GM18867 (cell line): ENCODE measurements at regions not wholly inside any gene's neighbourhood (a gene's known extent, or its start where the extent isn't known, plus 50 kb on each side); places are given as distances from the start of the nearest gene placed in this dataset.

Source experiments
- ATAC-seq: cut with Tn5 transposase; IDR thresholded peaks from one replicate; pipeline ENCODE4 v1.9.1; 2021; ENCODE audit warnings: mild to moderate bottlenecking, moderate library complexity; ENCODE audit not compliant: unreplicated experiment

DNA sequence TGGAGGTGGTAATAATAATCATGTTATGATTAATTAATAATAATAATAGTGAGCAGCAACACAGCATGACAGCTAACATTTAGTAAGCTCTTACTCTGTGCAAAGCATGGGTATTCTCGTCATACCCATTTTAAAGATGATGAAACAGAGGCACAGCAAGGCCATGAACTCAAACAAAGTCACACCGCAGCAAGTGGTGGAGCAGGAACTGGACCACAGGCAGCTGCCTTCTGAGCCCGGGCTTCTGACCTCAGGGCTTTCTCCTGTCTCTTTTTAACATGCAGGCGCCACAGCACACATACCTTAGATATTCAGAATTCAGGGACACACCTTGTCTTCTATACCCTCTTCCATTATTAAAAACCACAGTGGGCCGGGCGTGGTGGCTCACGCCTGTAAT is 50.7 kb upstream of the SPATA12 start:
- ATAC-seq = no peak

DNA sequence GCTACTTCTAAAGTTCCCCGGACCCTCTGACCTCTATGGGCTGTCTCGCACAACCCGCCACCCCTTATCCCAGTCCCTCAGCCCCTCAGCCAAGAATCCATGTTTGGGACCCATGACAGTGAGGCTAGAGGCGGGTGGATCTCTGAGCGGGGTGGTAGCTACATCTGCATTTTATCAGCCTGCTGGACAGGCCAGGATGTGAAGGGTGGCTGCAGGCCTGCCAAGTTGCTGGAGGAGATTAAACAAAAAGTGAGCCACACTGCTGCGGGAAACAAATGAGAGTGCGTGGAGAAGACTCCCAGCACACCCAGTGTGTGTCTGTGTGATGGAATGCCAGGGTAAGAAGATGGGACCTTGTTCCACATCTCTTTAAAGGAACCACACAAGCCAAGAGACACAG is 51.1 kb upstream of the SPATA12 start:
- no peak for ATAC-seq

DNA sequence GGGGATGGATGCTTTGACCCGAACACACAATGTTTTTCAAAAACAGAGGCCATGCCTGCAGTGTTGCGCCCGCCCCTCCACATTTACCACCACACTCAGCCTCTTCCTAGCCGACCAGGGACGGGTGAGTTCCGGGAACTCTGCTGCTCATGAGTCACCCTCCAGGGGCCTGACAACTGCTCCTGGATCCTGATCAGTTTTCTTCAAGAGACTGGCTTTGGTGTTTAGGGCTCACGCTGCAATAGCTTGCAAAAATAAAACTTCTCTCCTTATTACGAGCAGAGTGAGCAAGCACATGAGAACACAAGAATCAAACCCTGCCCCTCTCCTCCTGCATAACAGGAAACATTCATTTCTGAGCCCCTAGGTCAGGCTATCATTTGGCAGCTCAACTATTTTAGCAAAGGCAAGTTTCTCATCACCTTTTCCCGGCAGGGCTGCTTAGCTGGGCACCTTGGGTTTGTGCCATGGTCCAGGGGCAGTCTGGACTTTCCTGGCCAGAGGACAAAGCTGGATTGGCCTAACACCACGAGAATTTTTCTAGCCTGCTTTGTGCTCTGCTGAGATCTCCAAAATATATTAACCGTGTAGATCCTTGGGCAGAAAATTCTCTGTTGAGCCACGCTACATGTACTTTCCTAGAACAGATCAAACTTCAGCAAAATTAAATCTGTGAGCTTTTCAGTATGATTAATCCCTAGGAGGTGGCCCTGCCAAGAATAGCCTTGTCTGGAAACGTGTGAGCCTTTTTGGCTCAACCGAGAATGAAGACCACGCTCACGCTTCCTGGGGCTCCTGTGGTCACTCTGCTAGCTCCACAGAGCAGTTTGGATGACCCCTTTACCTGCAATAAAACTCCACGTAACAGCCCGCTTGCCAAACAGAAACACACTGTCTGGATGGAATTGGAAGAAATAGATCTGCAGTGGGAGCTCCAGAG is 52.7 kb upstream of the SPATA12 start:
- no peak for ATAC-seq

DNA sequence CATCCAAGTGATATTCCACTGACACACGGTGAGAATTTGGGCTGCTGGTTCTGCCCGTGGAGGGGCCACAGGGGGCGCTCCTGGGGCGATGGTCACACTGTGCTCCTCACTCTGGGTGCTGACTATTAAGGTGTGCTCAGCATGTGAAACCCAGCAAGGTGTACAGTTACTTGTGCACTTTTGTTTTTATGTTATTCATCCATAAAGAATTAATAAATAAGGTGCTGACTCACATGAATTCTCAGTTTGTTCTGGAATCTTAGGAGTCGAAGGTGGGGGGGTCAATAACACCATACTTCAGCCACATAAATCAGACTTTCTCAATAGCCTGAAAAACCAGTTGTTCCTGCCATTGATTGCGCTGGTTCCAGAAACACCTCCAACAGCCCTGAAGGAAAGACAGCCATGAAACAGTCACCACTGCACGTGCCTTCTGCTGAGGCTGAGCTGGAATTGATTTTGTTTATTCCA is 53.5 kb upstream of the SPATA12 start:
- ATAC-seq = no peak

DNA sequence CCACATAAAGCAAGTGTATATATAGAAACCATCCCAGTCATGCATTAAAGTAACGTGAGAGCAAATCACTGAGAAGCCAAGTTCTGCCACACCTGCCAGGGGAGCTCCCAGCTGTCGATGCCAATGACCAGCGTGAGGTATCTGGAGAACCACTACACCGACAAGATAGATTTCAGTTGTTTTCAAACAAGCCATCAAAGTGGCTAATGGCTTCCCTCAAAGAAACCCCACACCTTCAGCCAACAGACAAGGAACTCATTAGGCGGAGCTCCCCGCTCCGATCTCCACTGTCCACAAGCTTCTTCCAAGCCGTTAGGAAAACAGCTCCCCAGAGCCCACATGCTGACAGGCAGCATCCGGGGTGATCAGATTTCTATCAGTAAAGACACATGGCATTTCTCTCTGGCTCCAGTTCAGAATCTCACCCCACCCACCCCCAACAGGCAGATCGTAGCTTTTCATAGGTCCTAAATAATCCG is 54.2 kb upstream of the SPATA12 start:
- no peak for ATAC-seq

DNA sequence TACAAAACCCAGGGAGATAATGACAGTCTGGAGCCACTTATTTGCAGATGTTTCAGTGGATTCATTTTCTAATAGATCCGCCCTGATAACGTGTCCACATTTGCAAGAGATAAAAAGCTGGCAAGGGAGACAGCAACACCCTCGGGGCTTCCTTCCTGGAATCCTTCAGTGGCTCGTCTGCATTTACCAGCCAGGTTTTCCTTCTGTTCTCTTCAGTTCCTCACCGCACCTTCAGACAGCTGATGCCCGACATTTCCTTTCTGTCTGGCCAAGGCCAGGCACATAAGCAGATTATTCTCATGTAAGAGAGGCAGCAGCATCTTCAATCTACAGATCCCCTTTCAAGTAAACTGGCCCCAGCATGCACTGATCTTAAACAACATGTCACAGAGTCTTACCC is 56.2 kb upstream of the SPATA12 start:
- ATAC-seq = no peak

DNA sequence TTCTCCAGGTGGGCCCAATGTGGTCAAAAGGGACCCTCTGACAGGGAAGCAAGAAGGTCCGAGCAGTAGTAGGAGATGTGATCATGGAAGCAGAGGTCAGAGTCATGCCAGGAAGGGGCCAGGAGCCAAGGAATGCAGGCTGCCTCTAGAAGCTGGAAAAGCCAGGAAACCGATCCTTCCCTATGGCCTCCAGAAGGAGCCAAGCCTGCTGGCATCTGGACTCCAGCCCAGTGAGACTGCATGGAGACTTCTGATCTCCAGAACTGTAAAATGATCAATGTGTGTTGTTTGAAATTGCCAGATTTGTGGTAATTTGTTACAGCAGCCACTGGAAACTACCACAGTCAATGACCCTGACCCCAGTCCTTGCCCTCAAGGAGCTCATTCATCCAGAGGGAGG is 56.8 kb upstream of the SPATA12 start:
- ATAC-seq = no peak

DNA sequence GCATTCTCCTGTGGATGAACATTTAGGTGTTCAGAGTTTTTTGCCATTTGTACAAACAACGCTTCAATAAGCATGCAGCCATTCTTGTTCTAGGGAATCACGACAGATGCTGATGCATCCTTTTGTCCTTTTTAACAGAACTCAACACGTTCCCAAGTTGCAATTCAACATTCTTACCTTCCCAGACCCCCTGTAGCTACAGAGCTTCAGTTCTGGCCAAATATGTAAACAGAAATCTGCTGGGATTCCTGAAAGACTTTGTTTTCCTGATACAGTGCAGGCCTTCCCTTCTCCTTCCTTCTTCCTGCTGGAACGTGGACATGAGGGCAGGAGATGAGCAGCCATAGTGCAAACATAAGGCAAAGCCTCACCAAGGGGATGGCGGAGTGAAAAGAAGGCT is 59.1 kb upstream of the SPATA12 start:
- no peak for ATAC-seq

DNA sequence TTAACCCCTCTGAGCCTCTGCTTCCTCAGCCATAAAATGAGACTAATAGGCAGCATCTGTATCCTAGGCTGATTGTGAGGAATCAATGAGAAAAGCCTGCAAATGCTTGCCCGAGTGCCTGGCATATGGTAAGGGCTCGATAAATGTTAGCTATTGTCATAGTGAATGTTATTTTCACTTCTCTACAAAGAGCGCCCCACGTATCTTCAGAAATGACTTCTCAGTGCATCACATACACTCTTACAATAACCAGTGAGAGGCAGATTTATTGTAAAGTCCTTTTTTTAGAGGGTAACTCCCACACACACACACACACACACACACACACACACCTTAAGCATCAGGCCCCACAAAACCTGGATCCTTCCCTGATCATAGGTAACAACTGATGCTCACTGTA is 60.5 kb upstream of the SPATA12 start:
- ATAC-seq = no peak

DNA sequence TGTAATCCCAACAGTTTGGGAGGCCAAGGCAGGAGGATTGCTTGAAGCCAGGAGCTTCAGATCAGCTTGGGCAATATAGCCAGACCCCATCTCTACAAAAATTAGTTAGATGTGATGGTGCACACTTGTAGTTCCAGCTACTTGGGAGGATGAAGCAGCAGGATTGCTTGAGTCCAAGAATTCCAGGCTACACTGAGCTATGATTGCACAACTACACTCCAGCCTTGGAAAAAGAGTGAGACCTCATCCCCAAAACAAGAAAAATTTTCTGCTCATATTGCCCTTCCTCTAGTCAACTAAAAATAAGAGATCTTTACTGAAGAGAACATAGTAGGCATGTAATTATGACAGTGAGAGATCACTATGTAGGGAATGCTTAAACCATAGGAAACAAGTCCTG is 60.9 kb upstream of the SPATA12 start:
- no peak for ATAC-seq

DNA sequence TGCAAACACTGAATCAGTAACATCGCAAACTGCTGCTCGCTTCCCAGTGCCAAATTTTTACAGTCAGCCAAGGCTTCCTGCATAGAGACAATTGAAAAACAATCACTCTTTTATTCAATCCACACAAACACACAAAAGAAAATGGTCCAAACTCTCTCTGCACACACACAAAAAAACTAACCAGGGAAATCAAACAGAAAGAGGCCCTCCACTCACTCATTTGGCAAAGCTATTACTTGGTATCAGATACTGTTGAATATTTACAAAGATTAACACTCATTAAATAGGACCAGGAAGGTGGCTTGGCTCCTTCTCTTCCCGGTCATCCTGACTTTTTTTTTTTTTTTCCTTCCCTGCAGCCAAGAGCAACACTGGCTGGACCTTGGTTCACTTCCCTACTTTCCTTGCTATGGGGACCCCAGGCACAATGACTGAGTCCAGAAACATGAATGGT is 62.4 kb upstream of the SPATA12 start:
- ATAC-seq = no peak

DNA sequence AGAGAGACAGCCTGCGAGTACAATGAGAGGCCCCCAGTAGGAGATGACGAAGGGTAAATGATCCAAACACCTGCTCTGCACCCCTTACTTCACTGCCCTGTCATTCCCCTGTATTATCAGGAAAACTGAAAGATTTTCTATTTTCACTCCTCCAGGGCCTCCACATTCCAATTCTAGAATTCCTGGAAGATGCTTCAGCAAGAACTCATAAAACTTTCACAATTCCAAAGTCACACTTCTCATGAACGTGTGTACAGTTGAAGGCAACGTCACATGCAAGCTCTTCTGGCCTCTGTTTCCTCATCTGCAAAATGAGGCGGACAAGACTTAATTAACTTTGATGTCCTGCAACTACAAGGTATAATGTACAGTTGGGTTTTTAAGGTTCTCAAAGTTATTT is 62.8 kb upstream of the SPATA12 start:
- ATAC-seq = no peak

DNA sequence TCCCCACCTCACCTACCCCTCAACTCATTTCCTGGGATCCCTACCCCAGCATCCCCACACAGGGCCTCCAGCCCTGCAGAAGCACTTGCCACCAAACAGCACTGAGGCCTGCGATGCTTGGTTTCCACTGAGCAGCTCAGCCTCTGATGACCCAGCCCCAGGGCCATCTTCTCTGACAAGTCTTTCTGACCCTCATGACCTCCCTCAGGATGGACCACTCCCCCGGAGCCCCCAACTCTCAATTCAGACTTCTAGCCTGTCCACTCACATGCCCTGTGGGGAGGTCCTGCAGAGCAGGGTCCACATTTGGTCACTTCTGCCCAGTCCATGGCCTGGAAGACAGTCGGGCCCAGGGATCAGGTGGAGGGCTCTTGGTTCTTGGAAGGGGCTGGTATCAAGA is 63.4 kb upstream of the SPATA12 start:
- ATAC-seq = no peak

DNA sequence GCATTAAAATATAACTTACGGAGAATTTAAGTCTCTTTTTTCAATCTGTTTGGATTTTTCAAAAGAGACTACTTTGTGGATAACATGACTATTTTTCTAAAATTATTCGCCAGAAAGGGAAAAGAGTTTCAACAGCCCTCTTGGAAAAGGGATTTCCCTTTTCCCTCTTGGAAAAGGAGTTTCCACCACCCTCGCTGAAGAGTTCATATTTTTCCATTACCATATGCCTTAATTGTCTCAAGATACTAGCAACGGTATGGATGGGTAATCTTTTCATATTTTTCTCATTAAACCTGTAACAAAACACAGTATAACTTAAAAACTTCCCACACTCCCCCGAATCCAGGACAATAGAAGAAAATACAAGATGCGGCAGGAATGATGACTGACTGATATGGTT is 66.1 kb upstream of the SPATA12 start:
- ATAC-seq = no peak

DNA sequence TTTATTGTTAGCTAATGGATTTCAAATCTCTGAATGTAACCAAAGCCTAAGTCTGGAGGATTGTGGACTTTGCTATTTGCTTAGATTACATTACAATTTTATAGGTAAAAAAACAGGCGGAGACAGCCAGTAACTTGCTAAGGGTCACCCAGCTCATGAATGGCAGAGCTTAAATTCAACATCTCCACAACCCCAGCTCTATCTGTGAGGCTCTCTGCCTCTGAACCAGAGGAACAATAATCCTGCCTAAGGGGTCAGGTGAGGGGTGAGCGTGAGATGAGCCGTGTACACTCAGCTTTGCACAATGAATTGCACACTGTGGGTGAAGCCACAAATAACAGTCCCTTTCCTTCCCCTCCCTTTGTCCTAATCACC is 69.8 kb upstream of the SPATA12 start:
- no peak for ATAC-seq

DNA sequence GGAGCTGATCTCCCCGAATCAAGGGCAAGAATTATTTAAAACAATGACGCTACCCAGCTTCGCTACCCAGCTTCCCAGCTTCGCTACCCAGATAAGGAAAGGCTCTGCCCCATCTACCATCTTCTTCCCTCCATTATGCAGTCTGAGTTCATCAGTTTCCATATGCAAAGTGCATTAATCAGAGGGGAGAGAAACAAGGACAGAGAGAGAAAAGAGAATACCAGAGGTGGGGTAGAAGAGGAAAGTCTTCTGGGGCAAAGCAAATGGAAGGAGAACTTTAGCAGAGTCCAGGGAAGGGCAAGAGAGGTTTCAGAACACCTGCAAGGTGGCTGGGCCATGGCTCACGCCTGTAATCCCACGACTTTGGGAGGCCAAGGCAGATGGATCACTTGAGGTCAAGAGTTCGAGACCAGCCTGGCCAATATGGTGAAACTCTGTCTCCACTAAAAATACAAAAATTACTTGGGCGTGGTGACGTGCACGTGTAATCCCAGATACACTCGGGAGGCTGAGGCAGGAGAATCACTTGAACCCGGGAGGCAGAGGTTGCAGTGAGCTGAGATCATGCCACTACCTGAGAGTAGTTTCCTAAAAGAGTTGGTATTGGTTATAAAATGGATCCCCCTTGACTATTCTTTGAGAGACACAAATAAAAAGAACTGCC is 70.4 kb upstream of the SPATA12 start:
- no peak for ATAC-seq

DNA sequence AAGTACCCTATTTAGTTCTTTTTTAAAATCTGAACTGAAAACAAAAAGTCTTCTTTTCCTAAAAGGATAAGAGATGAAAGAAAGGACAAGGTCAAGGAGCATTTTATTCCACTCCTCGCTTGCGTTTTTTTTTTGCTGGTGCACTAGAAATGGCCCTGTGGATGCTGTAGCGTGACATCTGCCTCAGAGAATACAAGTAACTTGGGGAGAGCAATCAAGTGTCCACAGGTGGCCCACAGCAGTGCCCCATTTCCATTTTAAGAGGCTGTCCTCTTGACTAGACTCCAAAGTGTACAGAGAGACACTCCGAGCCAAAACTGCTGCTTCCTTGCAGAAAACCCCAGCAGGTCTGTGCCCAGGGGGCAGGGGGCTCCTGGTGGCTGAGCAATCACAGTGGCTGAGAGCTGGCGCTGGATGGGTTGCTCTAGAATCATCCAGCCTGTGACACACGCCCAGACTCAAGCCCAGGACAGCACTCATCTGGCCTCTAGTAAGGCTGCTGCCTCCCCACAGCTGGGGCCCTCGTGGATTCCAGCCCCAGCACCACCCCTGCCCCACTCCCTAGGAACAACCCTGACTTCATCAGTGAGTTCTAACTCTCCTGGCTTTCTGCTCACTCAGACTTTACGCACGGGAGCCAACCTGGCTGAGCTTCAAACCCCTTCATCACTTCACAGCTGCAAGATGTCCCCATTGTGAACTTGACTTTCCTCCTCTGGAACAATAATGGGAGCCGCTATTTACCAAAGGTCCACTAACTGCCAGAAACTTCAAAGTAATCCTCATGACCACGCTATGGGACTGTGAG is 71.1 kb upstream of the SPATA12 start:
- ATAC-seq = no peak

DNA sequence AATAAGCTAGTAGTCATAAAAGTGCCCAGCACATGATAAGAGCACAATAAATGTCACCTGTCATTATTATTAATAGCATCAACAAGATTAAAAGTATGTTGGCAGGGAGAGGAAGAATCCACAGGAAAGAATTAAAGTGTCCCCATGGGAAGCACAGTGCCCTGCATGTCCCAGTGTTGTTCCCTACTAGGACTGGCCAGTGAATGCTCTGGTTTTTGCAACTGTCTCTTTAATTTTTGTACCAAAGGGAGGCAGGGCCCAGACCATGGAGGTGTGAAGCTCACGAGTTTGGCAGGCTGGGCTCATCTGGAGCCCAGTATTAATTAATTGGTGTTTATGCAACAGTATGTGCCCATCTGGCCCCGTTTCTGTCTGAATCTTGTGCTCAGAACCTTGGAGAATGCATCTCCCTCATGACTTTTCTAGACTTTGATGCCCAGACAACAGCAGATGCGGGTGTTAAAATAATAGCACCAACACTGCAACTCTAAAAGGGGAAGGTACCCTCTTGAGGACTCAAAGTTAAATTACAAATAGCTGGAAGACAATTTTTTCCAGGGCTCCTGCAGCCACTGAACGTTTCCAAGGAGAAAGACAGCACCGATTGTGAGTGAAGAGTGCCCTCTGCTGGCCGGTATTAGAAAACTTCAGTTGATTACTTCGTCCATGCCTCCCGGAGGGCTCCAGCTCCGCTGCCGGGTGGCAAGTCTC is 71.9 kb upstream of the SPATA12 start:
- no peak for ATAC-seq

DNA sequence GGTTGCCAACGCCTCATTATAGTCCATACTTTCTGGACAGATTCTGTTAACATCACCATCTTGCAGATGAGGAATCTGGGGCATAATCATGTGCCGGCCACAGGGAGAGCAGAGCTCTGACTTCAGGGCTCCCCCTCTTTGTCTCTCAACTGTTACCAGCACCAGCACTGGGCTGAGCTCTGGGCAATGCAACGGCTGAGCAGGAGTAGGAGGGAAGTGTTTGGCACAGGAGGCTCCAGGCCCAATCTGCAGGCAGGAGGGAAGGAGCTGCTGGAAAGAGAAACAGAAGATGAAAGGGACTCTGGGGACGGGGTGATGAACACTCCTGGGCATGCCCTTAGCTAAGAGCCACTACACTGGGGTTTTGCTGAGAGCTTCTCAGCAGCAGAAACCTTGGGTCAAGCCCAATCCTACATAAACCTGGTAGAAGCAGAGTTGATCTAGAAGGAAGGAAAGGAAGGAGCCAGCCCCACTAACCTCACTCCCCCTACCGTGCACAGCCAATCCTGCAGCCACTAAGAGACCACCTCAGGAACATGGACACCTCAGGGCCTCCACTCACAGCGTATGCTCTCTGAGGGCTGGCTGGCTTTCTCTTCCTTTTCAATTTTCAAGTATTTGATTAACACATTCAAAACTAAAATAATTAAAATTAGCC is 73.1 kb upstream of the SPATA12 start:
- ATAC-seq = no peak

DNA sequence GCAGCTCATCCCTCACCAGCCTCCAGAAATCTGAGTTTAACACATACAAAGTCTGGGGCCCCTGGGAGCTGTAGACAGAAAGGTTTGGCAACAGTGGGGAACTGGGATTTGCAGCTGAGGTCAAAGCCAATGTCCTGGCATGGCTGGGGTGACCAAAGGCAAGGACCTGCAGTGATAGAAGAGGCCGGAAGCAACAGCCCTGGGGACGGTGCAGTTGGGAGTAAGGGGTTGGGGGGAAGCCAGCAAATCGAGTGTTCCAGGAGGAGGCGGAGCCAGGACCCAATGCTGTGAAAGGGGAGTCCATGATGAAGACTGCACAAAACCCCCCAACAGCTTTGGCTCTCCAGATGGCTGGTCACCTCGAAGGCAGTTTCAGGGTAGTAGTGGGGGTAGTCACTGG is 74.1 kb upstream of the SPATA12 start:
- ATAC-seq = no peak
